ENCODE measurements at regions not wholly inside any gene's neighbourhood (a gene's known extent, or its start where the extent isn't known, plus 50 kb on each side); places are given as distances from the start of the nearest gene placed in this dataset.

GRCh38 chr3:94379264-94379663 is 316.4 kb downstream of the NSUN3 start:
- H3K9me3 ChIP-seq = no peaks in the 10 kb centered on the region

GRCh38 chr3:94394885-94395284 is 332.0 kb downstream of the NSUN3 start:
- intact Hi-C loops (cut with DNase I) = no loop called here
- no peak overlapping the region for H3K4me3 ChIP-seq

More at GRCh38 chr3:94379264-94379663, 316.4 kb downstream of the NSUN3 start:
- no peaks in the 10 kb centered on the region for H3K36me3 ChIP-seq (replicated peaks in 1 of 2; ENCODE audit: insufficient read depth in 1 of 2, low read depth in 2 of 2)
- WGBS, 2 donors = 84 to 89% methylated on average over 2 of the region's 2 CpGs
- H3K4me1 ChIP-seq = no peaks in the 10 kb centered on the region
- intact Hi-C loops (cut with DNase I) = no loop called here
- no peak for TF ChIP-seq CTCF (IDR thresholded peaks at IDR 0.05)
- TF ChIP-seq POLR2A (IDR thresholded peaks at IDR 0.05) = no peak
- H3K4me3 ChIP-seq = no peak overlapping the region
- DNase-seq (no peak), ATAC-seq (no peak)
- H3K27me3 ChIP-seq = no peaks in the 10 kb centered on the region
- H3K27ac ChIP-seq = no peak overlapping the region

GRCh38 chr3:94395851-94396250 is 333.0 kb downstream of the NSUN3 start:
- no peak overlapping the region for H3K4me3 ChIP-seq
- H3K36me3 ChIP-seq (replicated peaks in 1 of 2; ENCODE audit: insufficient read depth in 1 of 2, low read depth in 2 of 2) = no peaks in the 10 kb centered on the region
- ATAC-seq = no peak
- no peaks in the 10 kb centered on the region for H3K9me3 ChIP-seq
- H3K4me1 ChIP-seq = no peaks in the 10 kb centered on the region
- H3K27me3 ChIP-seq = no peaks in the 10 kb centered on the region
- intact Hi-C loops (cut with DNase I) = no loop called here
- DNase-seq = no peak
- TF ChIP-seq POLR2A (IDR thresholded peaks at IDR 0.05) = no peak
- no peak for TF ChIP-seq CTCF (IDR thresholded peaks at IDR 0.05)
- no peak overlapping the region for H3K27ac ChIP-seq

More at GRCh38 chr3:94394885-94395284, 332.0 kb downstream of the NSUN3 start:
- ATAC-seq (no peak), DNase-seq (no peak)
- TF ChIP-seq POLR2A (IDR thresholded peaks at IDR 0.05) (no peak), CTCF (IDR thresholded peaks at IDR 0.05) (no peak)
- Histone ChIP-seq H3K36me3 (replicated peaks in 1 of 2; ENCODE audit: insufficient read depth in 1 of 2, low read depth in 2 of 2) (no peaks in the 10 kb centered on the region), H3K9me3 (no peaks in the 10 kb centered on the region), H3K27me3 (no peaks in the 10 kb centered on the region), H3K27ac (no peak overlapping the region), H3K4me1 (no peaks in the 10 kb centered on the region)
- WGBS, 2 donors = 66 to 70% methylated on average over 5 of the region's 5 CpGs

- Histone ChIP-seq H3K36me3 (replicated peaks in 1 of 2; ENCODE audit: insufficient read depth in 1 of 2, low read depth in 2 of 2) (no peaks in the 10 kb centered on the region), H3K27me3 (no peaks in the 10 kb centered on the region), H3K9me3 (no peaks in the 10 kb centered on the region), H3K27ac (no peak overlapping the region), H3K4me3 (no peak overlapping the region), H3K4me1 (no peaks in the 10 kb centered on the region)
- ATAC-seq = no peak
- 74 to 88% methylated on average over 1 of the region's 1 CpG for whole genome bisulfite sequencing, 2 donors
- TF ChIP-seq CTCF (IDR thresholded peaks at IDR 0.05) = no peak
- intact Hi-C loops (cut with DNase I) = no loop called here
- no peak for DNase-seq
Observed at GRCh38 chr3:94398036-94398435, 335.2 kb downstream of the NSUN3 start.

GRCh38 chr3:94401466-94401865 is 338.6 kb downstream of the NSUN3 start:
- DNase-seq = no peak
- no peak for ATAC-seq
- no peak overlapping the region for H3K27ac ChIP-seq
- no peaks in the 10 kb centered on the region for H3K36me3 ChIP-seq (replicated peaks in 1 of 2; ENCODE audit: insufficient read depth in 1 of 2, low read depth in 2 of 2)
- no peaks in the 10 kb centered on the region for H3K9me3 ChIP-seq
- no peaks in the 10 kb centered on the region for H3K4me1 ChIP-seq
- H3K27me3 ChIP-seq = no peaks in the 10 kb centered on the region
- no peak overlapping the region for H3K4me3 ChIP-seq
- no peak for TF ChIP-seq POLR2A (IDR thresholded peaks at IDR 0.05)
- intact Hi-C loops (cut with DNase I) = no loop called here

Data from body of pancreas (tissue), 4 donors.